Lower leg skin (tissue), 3 donors: ENCODE measurements at regions not wholly inside any gene's neighbourhood (a gene's known extent, or its start where the extent isn't known, plus 50 kb on each side); places are given as distances from the start of the nearest gene placed in this dataset.

Experiments used
- POLR2A ChIP-seq, 2 donors: fragments of 450-650 bp; IDR thresholded peaks; one replicate each; pipeline ENCODE4 v1.6.1; 2016 to 2017; ENCODE audit warnings: antibody characterized with exemption in 2 of 2, mild to moderate bottlenecking in 1 of 2, moderate library complexity in 1 of 2
- TF ChIP-seq, protein P1 (sequence below), 3 donors: fragments of 450-650 bp; IDR thresholded peaks; one replicate each; pipeline ENCODE4 v1.5.1; 2016; ENCODE audit warnings: antibody characterized with exemption in 3 of 3, mild to moderate bottlenecking in 3 of 3, moderate library complexity in 2 of 3

DNA sequence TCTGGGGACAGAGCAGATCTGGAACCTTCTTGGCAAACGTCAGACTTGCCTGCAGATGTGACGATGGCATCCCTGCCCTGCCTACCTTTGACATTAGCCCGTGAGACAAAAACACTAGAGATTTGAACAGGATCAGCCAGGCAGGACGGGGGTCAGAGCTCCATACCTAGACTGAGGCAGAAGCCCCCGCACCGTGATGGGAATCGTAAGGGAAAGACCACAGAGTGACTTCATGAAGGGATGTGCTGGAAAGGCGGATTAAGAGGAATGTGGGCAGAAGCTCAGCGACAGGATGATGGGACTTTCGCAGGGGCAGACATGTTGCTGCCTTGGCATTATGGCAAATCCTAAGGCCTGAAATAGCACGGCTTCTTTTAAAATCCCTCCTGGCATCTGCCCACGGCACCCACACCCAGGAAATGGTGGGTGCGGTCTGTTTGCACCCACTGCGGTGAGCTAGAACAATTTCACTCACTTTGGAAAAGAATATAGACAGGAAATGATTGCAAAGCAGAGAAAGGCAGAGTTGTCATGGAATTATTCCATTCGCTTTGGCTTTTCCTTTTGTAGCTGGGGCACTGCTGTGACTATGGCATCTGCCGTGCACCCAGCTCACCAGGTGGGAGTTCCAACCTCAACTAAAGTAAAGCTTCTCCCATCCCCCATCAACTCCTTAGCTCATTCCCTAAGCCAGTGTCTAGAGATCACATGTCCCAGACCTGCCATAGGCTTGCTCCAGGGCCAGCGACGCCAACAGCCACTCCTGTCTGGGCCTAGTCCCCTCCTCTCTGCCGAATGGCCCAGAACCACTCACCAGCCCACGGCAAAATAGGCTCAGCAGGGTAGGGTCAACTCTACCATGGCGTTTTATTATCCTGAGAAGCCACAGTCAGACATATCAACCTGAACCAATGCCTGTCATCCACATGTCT lies 112.7 kb upstream of the NPAS2 start:
- TF ChIP-seq POLR2A (IDR thresholded peaks at IDR 0.05), result no peak
- TF ChIP-seq, protein P1, sequence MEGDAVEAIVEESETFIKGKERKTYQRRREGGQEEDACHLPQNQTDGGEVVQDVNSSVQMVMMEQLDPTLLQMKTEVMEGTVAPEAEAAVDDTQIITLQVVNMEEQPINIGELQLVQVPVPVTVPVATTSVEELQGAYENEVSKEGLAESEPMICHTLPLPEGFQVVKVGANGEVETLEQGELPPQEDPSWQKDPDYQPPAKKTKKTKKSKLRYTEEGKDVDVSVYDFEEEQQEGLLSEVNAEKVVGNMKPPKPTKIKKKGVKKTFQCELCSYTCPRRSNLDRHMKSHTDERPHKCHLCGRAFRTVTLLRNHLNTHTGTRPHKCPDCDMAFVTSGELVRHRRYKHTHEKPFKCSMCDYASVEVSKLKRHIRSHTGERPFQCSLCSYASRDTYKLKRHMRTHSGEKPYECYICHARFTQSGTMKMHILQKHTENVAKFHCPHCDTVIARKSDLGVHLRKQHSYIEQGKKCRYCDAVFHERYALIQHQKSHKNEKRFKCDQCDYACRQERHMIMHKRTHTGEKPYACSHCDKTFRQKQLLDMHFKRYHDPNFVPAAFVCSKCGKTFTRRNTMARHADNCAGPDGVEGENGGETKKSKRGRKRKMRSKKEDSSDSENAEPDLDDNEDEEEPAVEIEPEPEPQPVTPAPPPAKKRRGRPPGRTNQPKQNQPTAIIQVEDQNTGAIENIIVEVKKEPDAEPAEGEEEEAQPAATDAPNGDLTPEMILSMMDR (IDR thresholded peaks at IDR 0.05), result no peak
